C4-2B (cell line): ENCODE measurements at regions not wholly inside any gene's neighbourhood (a gene's known extent, or its start where the extent isn't known, plus 50 kb on each side); places are given as distances from the start of the nearest gene placed in this dataset.

Source experiments
- H3K27ac ChIP-seq: fragments of 450-650 bp; 2 replicates; pipeline ENCODE4 v1.5.1; 2017
- ZFX ChIP-seq: fragments of 450-650 bp; IDR thresholded peaks from 2 replicates; pipeline ENCODE4 v1.6.1; 2017
- TF ChIP-seq, protein P1 (sequence below): fragments of 450-650 bp; conservative IDR thresholded peaks from 2 replicates; pipeline ENCODE4 v1.5.1; 2017; ENCODE audit warnings: mild to moderate bottlenecking

DNA sequence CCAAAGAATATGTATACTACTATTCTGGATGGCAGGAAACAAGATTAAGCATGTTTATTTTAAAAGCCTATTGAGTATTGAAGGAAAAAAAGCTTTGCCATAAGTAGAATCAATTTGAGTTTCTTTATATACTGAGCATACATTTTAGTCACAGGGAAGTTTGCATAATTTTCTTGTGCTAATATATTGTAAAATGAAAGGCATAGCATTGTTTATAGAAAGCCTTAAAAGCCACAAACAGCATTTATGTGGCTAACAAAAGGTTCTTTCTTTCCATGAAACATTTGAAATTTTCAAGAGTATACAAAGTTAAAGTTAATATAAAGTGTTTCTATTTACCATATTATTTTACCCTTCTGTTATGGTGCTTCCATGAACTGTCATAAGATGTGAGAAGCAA is 1133.8 kb upstream of the PCDH10 start:
- no peak overlapping the region for H3K27ac ChIP-seq
- TF ChIP-seq ZFX, result no peak
- TF ChIP-seq, protein P1, sequence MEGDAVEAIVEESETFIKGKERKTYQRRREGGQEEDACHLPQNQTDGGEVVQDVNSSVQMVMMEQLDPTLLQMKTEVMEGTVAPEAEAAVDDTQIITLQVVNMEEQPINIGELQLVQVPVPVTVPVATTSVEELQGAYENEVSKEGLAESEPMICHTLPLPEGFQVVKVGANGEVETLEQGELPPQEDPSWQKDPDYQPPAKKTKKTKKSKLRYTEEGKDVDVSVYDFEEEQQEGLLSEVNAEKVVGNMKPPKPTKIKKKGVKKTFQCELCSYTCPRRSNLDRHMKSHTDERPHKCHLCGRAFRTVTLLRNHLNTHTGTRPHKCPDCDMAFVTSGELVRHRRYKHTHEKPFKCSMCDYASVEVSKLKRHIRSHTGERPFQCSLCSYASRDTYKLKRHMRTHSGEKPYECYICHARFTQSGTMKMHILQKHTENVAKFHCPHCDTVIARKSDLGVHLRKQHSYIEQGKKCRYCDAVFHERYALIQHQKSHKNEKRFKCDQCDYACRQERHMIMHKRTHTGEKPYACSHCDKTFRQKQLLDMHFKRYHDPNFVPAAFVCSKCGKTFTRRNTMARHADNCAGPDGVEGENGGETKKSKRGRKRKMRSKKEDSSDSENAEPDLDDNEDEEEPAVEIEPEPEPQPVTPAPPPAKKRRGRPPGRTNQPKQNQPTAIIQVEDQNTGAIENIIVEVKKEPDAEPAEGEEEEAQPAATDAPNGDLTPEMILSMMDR, result no peak

DNA sequence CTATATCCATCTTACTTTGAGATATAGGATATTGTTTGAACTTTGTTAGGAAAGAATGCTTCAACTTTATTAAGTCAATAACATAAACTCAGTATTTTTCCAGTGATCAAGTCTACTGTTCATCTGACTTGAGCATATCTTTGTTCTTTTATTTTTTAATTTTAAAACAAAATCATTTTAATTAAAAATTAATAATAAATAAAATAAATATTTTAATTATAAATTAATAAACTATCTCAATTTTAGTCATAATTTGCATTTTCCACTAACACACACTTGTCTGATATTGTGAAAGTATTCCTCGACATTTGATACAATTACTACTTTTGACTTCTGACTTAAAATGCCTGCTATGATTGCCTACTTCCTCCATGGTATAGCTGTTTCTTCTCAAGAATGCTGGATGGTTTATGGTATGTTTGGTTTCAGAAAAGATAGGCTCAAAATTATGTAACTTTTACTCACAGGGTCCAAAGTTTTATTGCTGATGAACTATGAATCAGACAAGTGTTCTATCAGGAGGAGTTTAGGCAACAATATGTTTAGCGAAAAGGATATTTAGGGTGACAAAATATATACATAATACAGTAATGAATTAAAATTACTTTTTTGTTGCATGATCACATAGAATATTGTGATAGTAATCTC is 1132.3 kb upstream of the PCDH10 start:
- TF ChIP-seq, protein P1, result no peak
- no peak for TF ChIP-seq ZFX
- H3K27ac ChIP-seq, result no peak overlapping the region

DNA sequence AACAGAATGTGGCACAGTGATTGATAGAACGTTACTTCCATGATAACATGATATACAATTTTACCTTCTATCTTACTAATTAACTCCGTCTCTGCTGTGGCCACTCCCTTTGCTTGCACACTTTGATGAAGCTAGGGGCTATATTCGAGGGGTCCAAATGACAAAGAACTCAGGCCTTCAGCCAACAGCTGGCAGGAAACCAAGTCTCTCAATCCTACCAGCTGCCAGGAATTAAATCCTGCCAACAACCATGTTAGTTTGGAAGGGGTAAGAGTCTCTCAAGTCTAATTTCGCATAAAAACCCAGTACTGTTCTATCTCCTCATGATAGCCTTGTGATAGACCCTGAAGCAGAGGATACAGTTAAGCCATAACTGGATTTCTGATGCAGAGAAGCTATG is 1122.9 kb upstream of the PCDH10 start:
- TF ChIP-seq ZFX, result no peak
- TF ChIP-seq, protein P1, result no peak

DNA sequence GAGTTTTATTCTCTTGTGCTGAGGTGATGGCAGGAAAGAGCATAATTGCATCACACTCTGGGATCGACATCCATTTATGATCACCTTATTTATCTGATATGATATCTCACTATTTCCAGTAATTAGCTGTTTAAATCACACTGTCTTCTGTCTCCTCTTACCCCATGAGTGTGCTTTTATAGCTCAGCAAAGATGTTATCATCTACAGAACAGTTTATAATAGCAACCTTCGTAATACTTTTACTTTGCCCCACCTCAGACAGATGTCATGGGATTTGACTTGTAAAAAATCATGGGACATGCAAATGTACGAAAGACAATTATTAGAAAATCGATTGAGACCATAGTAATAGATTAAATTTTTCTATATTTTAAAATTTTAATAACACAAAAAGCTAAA is 1122.3 kb upstream of the PCDH10 start:
- TF ChIP-seq, protein P1, result no peak
- TF ChIP-seq ZFX, result no peak

More for the DNA sequence above, 1122.9 kb upstream of the PCDH10 start:
- no peak overlapping the region for H3K27ac ChIP-seq

DNA sequence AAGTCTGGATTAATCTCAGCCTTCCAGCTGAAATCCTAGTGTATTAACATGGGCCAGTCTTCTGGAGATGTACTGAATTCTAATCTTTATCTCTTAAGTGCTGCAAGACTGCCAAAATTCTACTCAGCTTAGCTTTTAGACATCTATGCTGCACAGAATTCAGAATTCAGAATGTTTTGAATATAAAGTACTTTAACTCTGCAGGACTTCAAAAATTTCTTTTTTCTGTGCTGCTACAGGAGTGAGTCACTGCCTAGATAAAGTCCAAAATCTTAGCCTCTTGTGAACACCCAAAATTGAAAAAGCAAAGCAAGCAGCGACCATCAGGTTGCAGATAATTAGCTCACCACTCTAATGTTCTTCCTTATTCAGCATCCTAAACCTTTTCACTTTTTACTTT is 1092.6 kb upstream of the PCDH10 start:
- TF ChIP-seq, protein P1, result no peak
- no peak for TF ChIP-seq ZFX
- no peak overlapping the region for H3K27ac ChIP-seq

More for the DNA sequence above, 1122.3 kb upstream of the PCDH10 start:
- no peak overlapping the region for H3K27ac ChIP-seq

DNA sequence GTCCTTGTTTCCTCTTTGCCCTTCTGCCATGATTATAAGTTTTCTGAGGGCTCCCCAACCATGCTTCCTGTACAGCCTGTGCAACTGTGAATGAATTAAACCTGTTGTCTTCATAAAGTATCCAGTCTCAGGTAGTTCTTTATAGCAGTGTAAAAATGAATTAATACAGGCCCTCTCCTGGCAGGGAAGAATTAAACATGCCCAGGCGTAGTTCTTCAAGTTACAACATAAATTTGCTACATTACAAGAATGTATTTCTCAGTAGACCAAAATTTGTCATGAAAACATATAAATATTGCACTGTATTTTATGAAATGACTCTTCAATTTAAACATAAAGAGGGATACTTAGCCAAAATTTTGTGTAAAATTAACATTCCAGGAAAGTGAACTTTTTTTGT is 1089.9 kb upstream of the PCDH10 start:
- no peak for TF ChIP-seq ZFX
- TF ChIP-seq, protein P1, result no peak

DNA sequence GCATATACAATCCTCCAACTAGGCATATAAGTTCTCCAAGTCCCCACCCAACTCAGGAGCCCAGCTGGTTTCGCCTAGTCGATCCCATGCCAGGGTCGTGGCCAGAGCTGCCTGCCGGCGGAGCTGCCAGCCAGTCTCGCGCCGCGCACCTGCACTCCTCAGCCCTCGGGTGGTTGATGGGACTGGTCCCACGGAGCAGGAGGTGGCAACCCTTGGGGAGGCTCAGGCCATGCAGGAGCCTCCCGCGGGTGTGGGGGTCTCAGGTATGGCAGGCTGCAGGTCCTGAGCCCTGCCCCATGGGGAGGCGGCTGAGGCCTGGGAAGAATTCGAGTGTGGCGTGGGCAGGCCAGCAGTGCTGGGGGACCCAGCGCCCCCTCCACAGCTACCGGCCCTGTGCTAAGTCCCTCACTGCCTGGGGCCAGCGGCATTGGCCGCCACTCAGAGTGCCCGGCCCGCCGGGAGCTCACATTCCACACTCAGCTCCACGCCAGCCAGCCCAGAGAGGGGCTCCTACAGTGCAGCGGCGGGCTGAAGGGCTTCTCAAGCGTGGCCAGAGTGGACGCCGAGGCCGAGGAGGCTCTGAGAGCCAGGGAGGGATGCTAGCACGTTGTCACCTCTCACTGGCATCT is 1086.4 kb upstream of the PCDH10 start:
- TF ChIP-seq, protein P1, result no peak
- no peak for TF ChIP-seq ZFX
- no peak overlapping the region for H3K27ac ChIP-seq

More for the DNA sequence above, 1089.9 kb upstream of the PCDH10 start:
- H3K27ac ChIP-seq, result no peak overlapping the region
